ENCODE measurements at regions not wholly inside any gene's neighbourhood (a gene's known extent, or its start where the extent isn't known, plus 50 kb on each side); places are given as distances from the start of the nearest gene placed in this dataset.

DNA sequence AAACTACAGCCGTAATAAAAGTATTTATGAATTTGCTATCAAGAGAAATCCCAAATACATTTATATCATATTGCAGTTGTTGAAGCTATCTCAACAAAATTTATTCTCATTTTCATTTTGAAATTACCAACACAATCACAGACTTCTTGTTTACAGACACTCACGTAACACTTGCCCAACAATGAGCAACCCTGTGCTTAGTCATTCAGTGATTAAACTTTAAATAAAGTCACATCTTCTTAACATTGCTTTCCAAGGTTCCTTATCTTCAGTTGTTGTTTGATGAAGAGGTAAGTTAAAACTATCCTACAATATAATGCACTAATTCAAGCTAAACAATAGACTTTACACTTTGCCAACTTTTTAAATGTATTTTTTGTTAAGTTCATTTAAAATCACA lies 601.8 kb downstream of the SLC16A7 start:
- DNase-seq (ENCODE audit: low spot score), result no peak
- TF ChIP-seq EGR1 (IDR thresholded peaks at IDR 0.05; ENCODE audit: low read depth in 2 of 2), result no peak
- no peak for TF ChIP-seq FOXA1 (IDR thresholded peaks at IDR 0.05)
- TF ChIP-seq JUND (IDR thresholded peaks at IDR 0.05), result no peak
- TF ChIP-seq HNF4A (conservative IDR thresholded peaks at IDR 0.05), result no peak
- TF ChIP-seq, protein P1, sequence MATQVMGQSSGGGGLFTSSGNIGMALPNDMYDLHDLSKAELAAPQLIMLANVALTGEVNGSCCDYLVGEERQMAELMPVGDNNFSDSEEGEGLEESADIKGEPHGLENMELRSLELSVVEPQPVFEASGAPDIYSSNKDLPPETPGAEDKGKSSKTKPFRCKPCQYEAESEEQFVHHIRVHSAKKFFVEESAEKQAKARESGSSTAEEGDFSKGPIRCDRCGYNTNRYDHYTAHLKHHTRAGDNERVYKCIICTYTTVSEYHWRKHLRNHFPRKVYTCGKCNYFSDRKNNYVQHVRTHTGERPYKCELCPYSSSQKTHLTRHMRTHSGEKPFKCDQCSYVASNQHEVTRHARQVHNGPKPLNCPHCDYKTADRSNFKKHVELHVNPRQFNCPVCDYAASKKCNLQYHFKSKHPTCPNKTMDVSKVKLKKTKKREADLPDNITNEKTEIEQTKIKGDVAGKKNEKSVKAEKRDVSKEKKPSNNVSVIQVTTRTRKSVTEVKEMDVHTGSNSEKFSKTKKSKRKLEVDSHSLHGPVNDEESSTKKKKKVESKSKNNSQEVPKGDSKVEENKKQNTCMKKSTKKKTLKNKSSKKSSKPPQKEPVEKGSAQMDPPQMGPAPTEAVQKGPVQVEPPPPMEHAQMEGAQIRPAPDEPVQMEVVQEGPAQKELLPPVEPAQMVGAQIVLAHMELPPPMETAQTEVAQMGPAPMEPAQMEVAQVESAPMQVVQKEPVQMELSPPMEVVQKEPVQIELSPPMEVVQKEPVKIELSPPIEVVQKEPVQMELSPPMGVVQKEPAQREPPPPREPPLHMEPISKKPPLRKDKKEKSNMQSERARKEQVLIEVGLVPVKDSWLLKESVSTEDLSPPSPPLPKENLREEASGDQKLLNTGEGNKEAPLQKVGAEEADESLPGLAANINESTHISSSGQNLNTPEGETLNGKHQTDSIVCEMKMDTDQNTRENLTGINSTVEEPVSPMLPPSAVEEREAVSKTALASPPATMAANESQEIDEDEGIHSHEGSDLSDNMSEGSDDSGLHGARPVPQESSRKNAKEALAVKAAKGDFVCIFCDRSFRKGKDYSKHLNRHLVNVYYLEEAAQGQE (IDR thresholded peaks at IDR 0.05), result no peak
- TF ChIP-seq, protein P2, sequence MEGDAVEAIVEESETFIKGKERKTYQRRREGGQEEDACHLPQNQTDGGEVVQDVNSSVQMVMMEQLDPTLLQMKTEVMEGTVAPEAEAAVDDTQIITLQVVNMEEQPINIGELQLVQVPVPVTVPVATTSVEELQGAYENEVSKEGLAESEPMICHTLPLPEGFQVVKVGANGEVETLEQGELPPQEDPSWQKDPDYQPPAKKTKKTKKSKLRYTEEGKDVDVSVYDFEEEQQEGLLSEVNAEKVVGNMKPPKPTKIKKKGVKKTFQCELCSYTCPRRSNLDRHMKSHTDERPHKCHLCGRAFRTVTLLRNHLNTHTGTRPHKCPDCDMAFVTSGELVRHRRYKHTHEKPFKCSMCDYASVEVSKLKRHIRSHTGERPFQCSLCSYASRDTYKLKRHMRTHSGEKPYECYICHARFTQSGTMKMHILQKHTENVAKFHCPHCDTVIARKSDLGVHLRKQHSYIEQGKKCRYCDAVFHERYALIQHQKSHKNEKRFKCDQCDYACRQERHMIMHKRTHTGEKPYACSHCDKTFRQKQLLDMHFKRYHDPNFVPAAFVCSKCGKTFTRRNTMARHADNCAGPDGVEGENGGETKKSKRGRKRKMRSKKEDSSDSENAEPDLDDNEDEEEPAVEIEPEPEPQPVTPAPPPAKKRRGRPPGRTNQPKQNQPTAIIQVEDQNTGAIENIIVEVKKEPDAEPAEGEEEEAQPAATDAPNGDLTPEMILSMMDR (IDR thresholded peaks at IDR 0.05; ENCODE audit: low read depth, low read length, missing input control), result no peak
- TF ChIP-seq RAD21 (IDR thresholded peaks at IDR 0.05), result no peak
- TF ChIP-seq NR2F2 (IDR thresholded peaks at IDR 0.05), result no peak
- no peak for TF ChIP-seq HNF4G (IDR thresholded peaks at IDR 0.05)
- TF ChIP-seq YY1 (IDR thresholded peaks at IDR 0.05), result no peak
- TF ChIP-seq TAF1 (conservative IDR thresholded peaks at IDR 0.05), result no peak
- TF ChIP-seq ATF3 (IDR thresholded peaks at IDR 0.05), result no peak
- TF ChIP-seq SP1 (IDR thresholded peaks at IDR 0.05), result no peak
- TF ChIP-seq, protein P3, sequence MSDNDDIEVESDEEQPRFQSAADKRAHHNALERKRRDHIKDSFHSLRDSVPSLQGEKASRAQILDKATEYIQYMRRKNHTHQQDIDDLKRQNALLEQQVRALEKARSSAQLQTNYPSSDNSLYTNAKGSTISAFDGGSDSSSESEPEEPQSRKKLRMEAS (IDR thresholded peaks at IDR 0.05), result no peak
- TF ChIP-seq RXRA (IDR thresholded peaks at IDR 0.05), result no peak
- no peak for TF ChIP-seq ZBTB33 (IDR thresholded peaks at IDR 0.05)
- H3K27me3 ChIP-seq (ENCODE audit: control insufficient read depth in 4 of 4, insufficient read depth in 4 of 4, low read length in 3 of 4), result no peaks in the 10 kb centered on the region
- no peaks in the 10 kb centered on the region for H3K9me3 ChIP-seq (ENCODE audit: control insufficient read depth in 4 of 4, low read length in 3 of 4)
- 79% methylated on average over 2 of the region's 2 CpGs for WGBS
- no peak overlapping the region for H3K27ac ChIP-seq (ENCODE audit: low read depth in 1 of 2, low read length in 2 of 2)
- H3K4me1 ChIP-seq (ENCODE audit: control insufficient read depth in 4 of 4, insufficient read depth in 4 of 4, low read length in 3 of 4), result no peaks in the 10 kb centered on the region
- no peak overlapping the region for H3K9ac ChIP-seq (ENCODE audit: low read depth in 1 of 2, low read length in 2 of 2)
- H3K4me3 ChIP-seq (ENCODE audit: low read depth in 1 of 3, low read length in 3 of 3), result no peak overlapping the region
- H3K36me3 ChIP-seq (ENCODE audit: control insufficient read depth in 4 of 4, insufficient read depth in 3 of 4, low read depth in 1 of 4, low read length in 3 of 4), result no peaks in the 10 kb centered on the region

GRCh38 chr12:60201891-60202290 lies 606.1 kb downstream of the SLC16A7 start:
- no peak overlapping the region for H3K4me3 ChIP-seq (ENCODE audit: low read depth in 1 of 3, low read length in 3 of 3)
- TF ChIP-seq, protein P2 (IDR thresholded peaks at IDR 0.05; ENCODE audit: low read depth, low read length, missing input control), result no peak
- TF ChIP-seq HNF4G (IDR thresholded peaks at IDR 0.05) (no peak), ZBTB33 (IDR thresholded peaks at IDR 0.05) (no peak), JUND (IDR thresholded peaks at IDR 0.05) (no peak), RAD21 (IDR thresholded peaks at IDR 0.05) (no peak), YY1 (IDR thresholded peaks at IDR 0.05) (no peak), HNF4A (conservative IDR thresholded peaks at IDR 0.05) (no peak), SP1 (IDR thresholded peaks at IDR 0.05) (no peak), GABPA (IDR thresholded peaks at IDR 0.05 in 1 of 2, conservative IDR thresholded peaks at IDR 0.05 in 1 of 2) (no peak), FOXA1 (IDR thresholded peaks at IDR 0.05) (no peak), NR2F2 (IDR thresholded peaks at IDR 0.05) (no peak), TAF1 (conservative IDR thresholded peaks at IDR 0.05) (no peak)
- TF ChIP-seq, protein P3 (IDR thresholded peaks at IDR 0.05), result no peak
- no peaks in the 10 kb centered on the region for H3K27me3 ChIP-seq (ENCODE audit: control insufficient read depth in 4 of 4, insufficient read depth in 4 of 4, low read length in 3 of 4)
- H3K27ac ChIP-seq (ENCODE audit: low read depth in 1 of 2, low read length in 2 of 2), result no peak overlapping the region
- H3K36me3 ChIP-seq (ENCODE audit: control insufficient read depth in 4 of 4, insufficient read depth in 3 of 4, low read depth in 1 of 4, low read length in 3 of 4), result no peaks in the 10 kb centered on the region
- 66% methylated on average over 4 of the region's 4 CpGs for WGBS
- H3K4me1 ChIP-seq (ENCODE audit: control insufficient read depth in 4 of 4, insufficient read depth in 4 of 4, low read length in 3 of 4), result no peaks in the 10 kb centered on the region
- H3K9me3 ChIP-seq (ENCODE audit: control insufficient read depth in 4 of 4, low read length in 3 of 4), result no peaks in the 10 kb centered on the region
- H3K9ac ChIP-seq (ENCODE audit: low read depth in 1 of 2, low read length in 2 of 2), result no peak overlapping the region
- DNase-seq (ENCODE audit: low spot score), result no peak
